MM.1S (cell line): ENCODE measurements at regions not wholly inside any gene's neighbourhood (a gene's known extent, or its start where the extent isn't known, plus 50 kb on each side); places are given as distances from the start of the nearest gene placed in this dataset.

Experiments used
- CTCF ChIP-seq: fragments of 300-600 bp; sonication (generic); IDR thresholded peaks from 2 replicates; pipeline ENCODE4 v1.5.1; 2016; ENCODE audit warnings: antibody characterized with exemption, low read length, mixed read lengths
- EZH2 ChIP-seq: fragments of 300-600 bp; sonication (generic); optimal IDR thresholded peaks from 2 replicates; pipeline ENCODE3; 2017; ENCODE audit warnings: low read depth, mild to moderate bottlenecking, antibody characterized with exemption, low read length, mixed read lengths

- TF ChIP-seq CTCF (no peak), EZH2 (no peak)
These were observed 51.3 kb upstream of the PSAP start for GRCh38 chr10:71902351-71902750.
